ENCODE measurements at regions not wholly inside any gene's neighbourhood (a gene's known extent, or its start where the extent isn't known, plus 50 kb on each side); places are given as distances from the start of the nearest gene placed in this dataset.

DNA sequence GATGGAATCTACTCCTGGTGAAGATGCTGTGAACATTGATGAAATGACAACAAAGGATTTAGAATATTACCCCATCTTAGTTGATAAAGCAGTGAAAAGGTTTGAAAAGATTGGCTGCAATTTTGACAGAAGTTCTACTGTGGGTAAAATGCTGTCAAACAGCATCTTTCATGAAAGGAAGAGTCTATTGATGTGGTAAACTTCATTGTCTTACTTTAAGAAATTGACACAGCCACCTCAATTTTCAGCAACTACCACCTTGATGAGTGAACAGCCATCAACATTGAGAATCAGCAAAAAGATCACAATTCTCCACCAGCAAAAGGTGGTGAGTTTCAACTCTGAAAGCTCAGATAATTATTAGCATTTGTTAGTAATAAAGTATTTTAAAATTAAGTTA is 310.3 kb upstream of the RBMS1 start:
- Histone ChIP-seq H3K4me3 (ENCODE audit: low read depth in 1 of 2, low read length in 2 of 2) (no peak overlapping the region), H3K9me3 (ENCODE audit: control insufficient read depth in 2 of 2, insufficient read depth in 1 of 2, low read depth in 1 of 2, low read length in 1 of 2) (no peaks in the 10 kb centered on the region), H3K4me1 (ENCODE audit: control insufficient read depth in 2 of 2, insufficient read depth in 2 of 2, low read length in 1 of 2) (no peaks in the 10 kb centered on the region), H3K27ac (ENCODE audit: low read depth in 2 of 2, low read length in 1 of 2) (no peak overlapping the region), H3K36me3 (ENCODE audit: control insufficient read depth in 2 of 2, insufficient read depth in 2 of 2, low read length in 1 of 2) (no peaks in the 10 kb centered on the region), H3K27me3 (ENCODE audit: control insufficient read depth in 1 of 2, insufficient read depth in 2 of 2, low read length in 2 of 2) (no peaks in the 10 kb centered on the region)

DNA sequence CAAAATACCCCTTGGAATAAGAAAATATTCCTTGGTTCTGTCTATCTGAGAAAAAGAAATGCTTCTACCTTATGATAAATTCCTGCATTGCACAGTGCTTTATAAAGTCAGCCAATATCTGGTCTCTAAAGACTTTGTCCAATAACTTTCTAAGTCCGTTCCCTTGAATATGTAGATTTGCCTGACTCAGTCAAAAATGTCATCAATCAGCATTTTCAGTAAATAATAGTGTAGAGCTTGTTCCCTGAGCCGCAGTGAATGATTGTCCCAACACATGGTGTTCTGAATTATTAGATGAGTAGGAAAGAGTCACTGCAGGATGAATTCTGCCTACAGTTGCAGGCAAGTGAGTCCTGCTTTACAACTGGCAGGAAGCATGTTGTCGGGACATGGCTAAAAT is 316.8 kb upstream of the RBMS1 start:
- Histone ChIP-seq H3K36me3 (ENCODE audit: control insufficient read depth in 2 of 2, insufficient read depth in 2 of 2, low read length in 1 of 2) (no peaks in the 10 kb centered on the region), H3K27me3 (ENCODE audit: control insufficient read depth in 1 of 2, insufficient read depth in 2 of 2, low read length in 2 of 2) (no peaks in the 10 kb centered on the region), H3K4me1 (ENCODE audit: control insufficient read depth in 2 of 2, insufficient read depth in 2 of 2, low read length in 1 of 2) (no peaks in the 10 kb centered on the region), H3K27ac (ENCODE audit: low read depth in 2 of 2, low read length in 1 of 2) (no peak overlapping the region), H3K9me3 (ENCODE audit: control insufficient read depth in 2 of 2, insufficient read depth in 1 of 2, low read depth in 1 of 2, low read length in 1 of 2) (no peaks in the 10 kb centered on the region), H3K4me3 (ENCODE audit: low read depth in 1 of 2, low read length in 2 of 2) (no peak overlapping the region)
- 88 to 89% methylated on average over 3 of the region's 3 CpGs for WGBS, 2 donors

DNA sequence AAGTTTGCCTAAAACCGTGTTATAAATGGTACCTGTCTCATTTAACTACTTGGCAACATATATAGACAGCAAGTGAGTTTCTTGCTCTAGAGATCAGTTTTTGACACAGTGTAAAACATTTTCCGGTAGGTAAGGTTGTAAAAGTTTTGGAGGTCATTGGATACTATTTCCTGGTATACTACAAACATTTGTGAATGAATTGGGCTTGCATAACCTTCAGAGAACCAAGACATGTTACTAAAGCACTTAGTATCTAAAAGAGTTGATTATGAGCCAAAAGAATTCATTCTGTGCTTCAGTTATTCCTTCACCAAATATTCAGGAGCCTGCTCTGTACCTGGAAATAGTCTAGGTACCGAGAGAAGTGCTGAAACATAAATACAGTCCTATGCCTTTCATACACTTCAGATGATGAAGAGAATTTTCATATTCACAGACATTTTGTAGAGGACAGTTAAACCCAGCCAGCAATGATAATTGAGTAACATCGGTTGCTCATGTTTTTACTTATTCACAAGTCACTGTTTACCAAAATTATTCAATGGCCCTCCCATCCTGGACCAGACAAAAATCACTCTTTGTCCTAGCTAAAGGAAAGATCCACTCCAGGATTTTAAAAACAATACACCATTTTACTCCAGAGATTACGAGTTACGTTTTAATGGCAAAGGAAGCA is 319.4 kb upstream of the RBMS1 start:
- no peaks in the 10 kb centered on the region for H3K4me1 ChIP-seq (ENCODE audit: control insufficient read depth in 2 of 2, insufficient read depth in 2 of 2, low read length in 1 of 2)
- no peaks in the 10 kb centered on the region for H3K36me3 ChIP-seq (ENCODE audit: control insufficient read depth in 2 of 2, insufficient read depth in 2 of 2, low read length in 1 of 2)
- H3K9me3 ChIP-seq (ENCODE audit: control insufficient read depth in 2 of 2, insufficient read depth in 1 of 2, low read depth in 1 of 2, low read length in 1 of 2), result no peaks in the 10 kb centered on the region
- no peaks in the 10 kb centered on the region for H3K27me3 ChIP-seq (ENCODE audit: control insufficient read depth in 1 of 2, insufficient read depth in 2 of 2, low read length in 2 of 2)
- H3K27ac ChIP-seq (ENCODE audit: low read depth in 2 of 2, low read length in 1 of 2), result no peak overlapping the region
- H3K4me3 ChIP-seq (ENCODE audit: low read depth in 1 of 2, low read length in 2 of 2), result no peak overlapping the region
- WGBS, 2 donors, result 55% methylated on average over 6 of the region's 6 CpGs

DNA sequence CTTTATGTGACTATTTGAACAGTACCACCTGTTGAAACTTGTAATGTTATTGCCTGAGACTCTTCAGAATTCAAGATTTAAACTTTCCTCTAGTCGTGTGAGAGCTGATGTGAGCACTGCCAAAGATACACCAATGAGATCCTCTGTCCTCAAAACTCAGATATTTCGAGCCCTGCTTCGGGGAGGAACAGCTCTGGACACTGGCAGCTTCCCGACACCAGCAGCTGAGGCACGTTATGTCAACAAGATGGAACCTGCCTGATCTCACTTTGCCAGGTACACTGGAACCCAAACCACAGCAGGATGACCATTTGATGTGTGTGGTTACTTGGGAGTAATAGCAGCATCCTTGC is 319.9 kb upstream of the RBMS1 start:
- Histone ChIP-seq H3K4me3 (ENCODE audit: low read depth in 1 of 2, low read length in 2 of 2) (no peak overlapping the region), H3K36me3 (ENCODE audit: control insufficient read depth in 2 of 2, insufficient read depth in 2 of 2, low read length in 1 of 2) (no peaks in the 10 kb centered on the region), H3K9me3 (ENCODE audit: control insufficient read depth in 2 of 2, insufficient read depth in 1 of 2, low read depth in 1 of 2, low read length in 1 of 2) (no peaks in the 10 kb centered on the region), H3K27ac (ENCODE audit: low read depth in 2 of 2, low read length in 1 of 2) (no peak overlapping the region), H3K27me3 (ENCODE audit: control insufficient read depth in 1 of 2, insufficient read depth in 2 of 2, low read length in 2 of 2) (no peaks in the 10 kb centered on the region), H3K4me1 (ENCODE audit: control insufficient read depth in 2 of 2, insufficient read depth in 2 of 2, low read length in 1 of 2) (no peaks in the 10 kb centered on the region)
- WGBS, 2 donors, result 41 to 45% methylated on average over 5 of the region's 5 CpGs

DNA sequence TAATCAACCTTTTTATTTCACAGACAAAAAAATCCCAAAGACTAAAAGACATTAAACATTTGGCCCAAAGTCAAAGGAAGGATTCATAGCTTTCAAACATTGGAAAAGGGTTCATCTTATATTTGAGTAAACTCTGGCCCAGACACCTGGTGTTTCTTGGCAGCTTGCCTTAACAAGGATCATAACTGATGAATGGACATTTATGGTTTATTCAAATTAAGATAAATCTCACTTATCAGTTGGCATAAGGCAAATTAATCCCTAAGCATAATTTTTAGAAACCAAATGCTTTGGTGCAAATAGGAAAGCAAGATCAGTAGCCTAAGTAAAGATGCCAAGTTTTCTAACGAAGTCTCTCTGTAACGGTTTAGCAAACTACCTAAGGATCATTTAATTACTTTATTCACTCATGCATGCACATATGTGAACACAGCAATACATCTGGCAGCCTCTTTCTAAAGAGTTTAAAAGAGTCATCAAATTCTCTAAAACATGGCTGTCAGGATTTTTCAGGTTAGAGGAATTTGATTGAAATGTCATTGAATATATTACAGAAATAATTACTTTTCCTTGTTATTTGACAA is 323.4 kb upstream of the RBMS1 start:
- no peak overlapping the region for H3K27ac ChIP-seq (ENCODE audit: low read depth in 2 of 2, low read length in 1 of 2)
- H3K36me3 ChIP-seq (ENCODE audit: control insufficient read depth in 2 of 2, insufficient read depth in 2 of 2, low read length in 1 of 2), result no peaks in the 10 kb centered on the region
- no peaks in the 10 kb centered on the region for H3K4me1 ChIP-seq (ENCODE audit: control insufficient read depth in 2 of 2, insufficient read depth in 2 of 2, low read length in 1 of 2)
- H3K9me3 ChIP-seq (ENCODE audit: control insufficient read depth in 2 of 2, insufficient read depth in 1 of 2, low read depth in 1 of 2, low read length in 1 of 2), result no peaks in the 10 kb centered on the region
- WGBS, 2 donors, result 34 to 55% methylated on average over 2 of the region's 2 CpGs
- H3K27me3 ChIP-seq (ENCODE audit: control insufficient read depth in 1 of 2, insufficient read depth in 2 of 2, low read length in 2 of 2), result no peaks in the 10 kb centered on the region
- H3K4me3 ChIP-seq (ENCODE audit: low read depth in 1 of 2, low read length in 2 of 2), result no peak overlapping the region

DNA sequence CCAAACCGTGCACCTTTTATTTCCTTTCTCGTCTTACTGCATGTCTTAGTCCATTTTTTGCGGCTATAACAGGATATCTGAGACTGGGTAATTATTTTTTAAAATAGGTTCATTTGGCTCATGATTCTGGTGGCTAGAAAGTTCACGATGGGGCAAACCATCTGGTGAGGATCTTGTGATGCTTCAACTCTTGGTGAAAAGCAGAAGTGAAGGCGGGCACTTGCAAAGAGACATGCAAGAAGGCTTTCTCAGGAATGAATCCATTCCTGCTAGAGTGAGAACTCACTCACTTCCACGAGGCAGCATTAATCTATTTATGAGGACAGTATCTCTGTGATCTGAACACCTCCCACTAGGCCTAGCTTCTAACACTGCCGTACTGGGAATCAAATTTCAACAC is 327.1 kb upstream of the RBMS1 start:
- H3K27ac ChIP-seq (ENCODE audit: low read depth in 2 of 2, low read length in 1 of 2), result no peak overlapping the region
- WGBS, 2 donors, result 77% methylated on average over 7 of the region's 7 CpGs
- H3K27me3 ChIP-seq (ENCODE audit: control insufficient read depth in 1 of 2, insufficient read depth in 2 of 2, low read length in 2 of 2), result no peaks in the 10 kb centered on the region
- H3K4me1 ChIP-seq (ENCODE audit: control insufficient read depth in 2 of 2, insufficient read depth in 2 of 2, low read length in 1 of 2), result no peaks in the 10 kb centered on the region
- no peak overlapping the region for H3K4me3 ChIP-seq (ENCODE audit: low read depth in 1 of 2, low read length in 2 of 2)
- H3K36me3 ChIP-seq (ENCODE audit: control insufficient read depth in 2 of 2, insufficient read depth in 2 of 2, low read length in 1 of 2), result no peaks in the 10 kb centered on the region
- H3K9me3 ChIP-seq (ENCODE audit: control insufficient read depth in 2 of 2, insufficient read depth in 1 of 2, low read depth in 1 of 2, low read length in 1 of 2), result no peaks in the 10 kb centered on the region

DNA sequence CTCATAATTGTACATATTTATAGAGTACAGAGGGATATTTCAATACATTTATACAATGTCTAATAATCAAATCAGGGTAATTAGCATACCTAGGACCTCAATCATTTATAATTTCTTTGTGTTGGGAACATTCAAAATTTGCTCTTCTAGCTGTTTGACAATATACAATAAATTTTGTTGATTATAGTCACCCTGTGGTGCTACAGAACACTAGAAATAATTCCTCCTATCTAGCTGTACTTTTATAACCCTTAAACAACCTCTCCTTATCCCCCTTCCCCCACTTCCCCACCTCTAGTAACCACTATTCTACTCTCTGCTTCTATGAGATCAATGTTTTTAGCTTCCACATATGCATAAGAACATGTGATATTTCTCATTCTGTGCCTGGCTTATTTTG is 328.4 kb upstream of the RBMS1 start:
- Histone ChIP-seq H3K4me3 (ENCODE audit: low read depth in 1 of 2, low read length in 2 of 2) (no peak overlapping the region), H3K27ac (ENCODE audit: low read depth in 2 of 2, low read length in 1 of 2) (no peak overlapping the region), H3K36me3 (ENCODE audit: control insufficient read depth in 2 of 2, insufficient read depth in 2 of 2, low read length in 1 of 2) (no peaks in the 10 kb centered on the region), H3K4me1 (ENCODE audit: control insufficient read depth in 2 of 2, insufficient read depth in 2 of 2, low read length in 1 of 2) (no peaks in the 10 kb centered on the region), H3K9me3 (ENCODE audit: control insufficient read depth in 2 of 2, insufficient read depth in 1 of 2, low read depth in 1 of 2, low read length in 1 of 2) (peaks cover 0 to 5% of the 10 kb centered on the region in 2 donors), H3K27me3 (ENCODE audit: control insufficient read depth in 1 of 2, insufficient read depth in 2 of 2, low read length in 2 of 2) (no peaks in the 10 kb centered on the region)

DNA sequence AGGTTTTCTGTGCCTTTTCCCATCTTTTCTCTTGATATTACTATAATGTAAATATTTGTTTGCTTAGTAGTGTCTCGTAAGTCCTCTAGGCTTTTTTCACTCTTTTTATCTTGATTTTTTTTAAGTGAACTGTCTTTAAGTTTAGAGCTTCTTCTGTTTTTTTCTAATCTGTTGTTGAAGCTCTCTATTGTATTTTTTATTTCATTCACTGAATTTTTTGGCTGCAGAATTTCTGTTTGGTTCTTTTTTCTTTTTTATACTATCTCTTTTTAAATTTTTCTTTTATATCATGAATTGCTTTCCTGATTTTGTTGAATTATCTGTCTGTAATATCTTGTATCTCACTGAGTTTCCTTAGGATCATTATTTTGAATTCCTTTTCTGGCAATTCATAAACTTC is 331.8 kb upstream of the RBMS1 start:
- Histone ChIP-seq H3K27me3 (ENCODE audit: control insufficient read depth in 1 of 2, insufficient read depth in 2 of 2, low read length in 2 of 2) (no peaks in the 10 kb centered on the region), H3K36me3 (ENCODE audit: control insufficient read depth in 2 of 2, insufficient read depth in 2 of 2, low read length in 1 of 2) (no peaks in the 10 kb centered on the region), H3K4me3 (ENCODE audit: low read depth in 1 of 2, low read length in 2 of 2) (no peak overlapping the region), H3K4me1 (ENCODE audit: control insufficient read depth in 2 of 2, insufficient read depth in 2 of 2, low read length in 1 of 2) (no peaks in the 10 kb centered on the region), H3K27ac (ENCODE audit: low read depth in 2 of 2, low read length in 1 of 2) (no peak overlapping the region), H3K9me3 (ENCODE audit: control insufficient read depth in 2 of 2, insufficient read depth in 1 of 2, low read depth in 1 of 2, low read length in 1 of 2) (peaks cover 0 to 5% of the 10 kb centered on the region in 2 donors)
- WGBS, 2 donors, result 76 to 98% methylated on average over 1 of the region's 1 CpG

DNA sequence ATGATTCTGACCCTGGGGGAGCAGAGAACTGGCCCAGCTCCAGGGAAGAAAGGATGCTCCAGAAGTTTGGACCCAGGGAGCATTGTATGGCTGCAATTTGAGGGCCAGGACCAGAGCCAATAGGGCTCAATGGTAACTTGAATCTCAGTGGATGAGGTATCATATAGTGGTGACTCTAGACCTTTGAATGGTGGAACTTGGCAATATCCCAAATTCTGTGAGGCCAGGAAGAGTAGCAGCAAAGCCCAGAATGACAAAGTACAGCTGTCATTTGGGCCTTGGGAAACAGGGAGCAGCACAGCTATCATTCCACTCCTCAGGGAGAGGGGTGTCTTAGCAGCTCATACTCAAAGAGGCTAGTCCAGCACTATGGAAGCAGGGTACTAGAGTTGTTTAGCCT is 332.9 kb upstream of the RBMS1 start:
- Histone ChIP-seq H3K36me3 (ENCODE audit: control insufficient read depth in 2 of 2, insufficient read depth in 2 of 2, low read length in 1 of 2) (no peaks in the 10 kb centered on the region), H3K9me3 (ENCODE audit: control insufficient read depth in 2 of 2, insufficient read depth in 1 of 2, low read depth in 1 of 2, low read length in 1 of 2) (peaks cover 0 to 5% of the 10 kb centered on the region in 2 donors), H3K4me3 (ENCODE audit: low read depth in 1 of 2, low read length in 2 of 2) (no peak overlapping the region), H3K27me3 (ENCODE audit: control insufficient read depth in 1 of 2, insufficient read depth in 2 of 2, low read length in 2 of 2) (no peaks in the 10 kb centered on the region), H3K4me1 (ENCODE audit: control insufficient read depth in 2 of 2, insufficient read depth in 2 of 2, low read length in 1 of 2) (no peaks in the 10 kb centered on the region), H3K27ac (ENCODE audit: low read depth in 2 of 2, low read length in 1 of 2) (no peak overlapping the region)

DNA sequence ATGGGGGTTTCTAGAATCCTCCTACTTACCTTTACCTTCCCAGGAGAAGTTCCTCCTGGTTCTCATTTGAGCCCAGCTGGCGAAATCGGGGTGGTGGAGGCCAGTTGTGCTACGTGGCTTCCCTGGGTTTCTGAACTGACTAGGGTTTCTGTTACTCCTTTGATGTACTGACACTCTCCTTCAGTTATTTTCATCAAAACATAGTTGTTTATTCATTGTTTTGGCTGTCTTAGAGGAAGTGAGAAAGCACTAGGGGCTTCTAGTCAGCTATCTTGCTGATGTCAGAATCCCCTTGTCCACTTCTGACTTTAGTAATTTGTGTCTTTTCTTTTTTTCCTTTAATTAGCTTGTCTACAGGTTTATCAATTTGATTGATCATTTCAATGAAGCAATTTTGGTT is 332.2 kb upstream of the TANK start:
- Histone ChIP-seq H3K27ac (ENCODE audit: low read depth in 2 of 2, low read length in 1 of 2) (no peak overlapping the region), H3K9me3 (ENCODE audit: control insufficient read depth in 2 of 2, insufficient read depth in 1 of 2, low read depth in 1 of 2, low read length in 1 of 2) (peaks cover 0 to 5% of the 10 kb centered on the region in 2 donors), H3K4me3 (ENCODE audit: low read depth in 1 of 2, low read length in 2 of 2) (no peak overlapping the region), H3K4me1 (ENCODE audit: control insufficient read depth in 2 of 2, insufficient read depth in 2 of 2, low read length in 1 of 2) (no peaks in the 10 kb centered on the region), H3K27me3 (ENCODE audit: control insufficient read depth in 1 of 2, insufficient read depth in 2 of 2, low read length in 2 of 2) (no peaks in the 10 kb centered on the region), H3K36me3 (ENCODE audit: control insufficient read depth in 2 of 2, insufficient read depth in 2 of 2, low read length in 1 of 2) (no peaks in the 10 kb centered on the region)
- 74 to 80% methylated on average over 3 of the region's 3 CpGs for WGBS, 2 donors

All from esophagus (tissue), 2 donors.